Pancreas (tissue), 10 donors: ENCODE measurements at regions not wholly inside any gene's neighbourhood (a gene's known extent, or its start where the extent isn't known, plus 50 kb on each side); places are given as distances from the start of the nearest gene placed in this dataset.
A peak's percentile ranks its signal among the peaks of the same experiment; 100 is the strongest.

Experiments
- ATAC-seq, 4 donors: fragments of 200-7000 bp; cut with Tn5 transposase; one replicate each; pipeline versions ENCODE4 v1.8.0 to v1.9.1; 2020; ENCODE audit warnings: mild to moderate bottlenecking in 4 of 4, moderate library complexity in 4 of 4
- DNase-seq, 6 donors: peaks; one replicate each; pipeline ENCODE4 v3.0.0-alpha.2; 2020
- FAIRE-seq: peaks from 2 replicates; lab custom pipeline; 2012; peaks lifted over from hg19 to GRCh38; lab: Jason Lieb, UNC
- H3K27ac ChIP-seq, 4 donors: fragments of 200-600 bp; sonication (generic); 1 replicate in 3 of 4; 2 replicates in 1 of 4; pipeline versions ENCODE4 v1.5.0 to v1.8.0; 2020
- H3K27me3 ChIP-seq, 4 donors: fragments of 200-600 bp; one replicate each; pipeline ENCODE4 v1.8.0; 2021
- H3K36me3 ChIP-seq, 3 donors: fragments of 200-600 bp; sonication (generic) in 1 of 3; one replicate each; pipeline versions ENCODE4 v1.5.0 to v1.8.0; 2020 to 2021
- H3K4me1 ChIP-seq, 3 donors: fragments of 200-600 bp; one replicate each; pipeline ENCODE4 v1.8.0; 2021
- H3K4me3 ChIP-seq, 4 donors: fragments of 200-600 bp; sonication (generic) in 2 of 4; one replicate each; pipeline versions ENCODE4 v1.5.0 to v1.8.0; 2020 to 2021
- H3K9me3 ChIP-seq, 4 donors: fragments of 200-600 bp; one replicate each; pipeline ENCODE4 v1.8.0; 2021
- CTCF ChIP-seq, 4 donors: fragments of 200-600 bp; sonication (generic) in 3 of 4; IDR thresholded peaks; one replicate each; pipeline versions ENCODE4 v1.5.0 to v1.8.0; 2021; ENCODE audit warnings: antibody characterized with exemption in 4 of 4
- WGBS, 2 donors: extraction: QIAGEN DNeasy Blood & Tissue Kit; methylation state at CpG; one replicate each; pipeline ENCODE4 v1.1.7; 2013; 5-methylcytosine and 5-hydroxymethylcytosine counted together
- intact Hi-C, 3 donors: fragments of 100-400 bp; cut with DNase I; formaldehyde crosslinking; loops; one replicate each; pipeline versions ENCODE4 v1.11.1 to v1.14.2; 2022
- donor health status: healthy with polysubstance abuse.
- donor health status: DM: no; HTN: no; CAD: no; lungs with moderate emphysema.
- donor health status: DM: no; HTN: no; CAD: no.
- donor health status: control.
- donor health status: control.
- donor health status: Bipolar disorder and iron deficiency.
- donor health status: DM: yes; HTN: yes; CAD: no.
- donor health status: DM: no; HTN: no; CAD: no.
- donor health status: DM: no; HTN: no; CAD: no.
- donor health status: DM: yes; HTN: yes; CAD: no.

GRCh38 chr1:55369474-55369873 is 154.3 kb upstream of the USP24 start:
- no peak for DNase-seq
- intact Hi-C loops = no loop called here
- no peaks in the 10 kb centered on the region for H3K36me3 ChIP-seq
- H3K4me1 ChIP-seq = no peaks in the 10 kb centered on the region
- 72 to 79% methylated on average over 6 of the region's 6 CpGs for WGBS, 2 donors
- H3K27ac ChIP-seq = no peak overlapping the region
- no peak for FAIRE-seq
- no peak for TF ChIP-seq CTCF (IDR thresholded peaks at IDR 0.05)
- no peak overlapping the region for H3K4me3 ChIP-seq
- ATAC-seq = no peak
- no peaks in the 10 kb centered on the region for H3K9me3 ChIP-seq
- H3K27me3 ChIP-seq = no peaks in the 10 kb centered on the region

GRCh38 chr1:55368698-55369097 is 153.5 kb upstream of the USP24 start:
- no peaks in the 10 kb centered on the region for H3K36me3 ChIP-seq
- no peak for FAIRE-seq
- H3K4me1 ChIP-seq = no peaks in the 10 kb centered on the region
- no peak for DNase-seq
- no peak for ATAC-seq
- no peak overlapping the region for H3K4me3 ChIP-seq
- H3K27me3 ChIP-seq = no peaks in the 10 kb centered on the region
- H3K27ac ChIP-seq = no peak overlapping the region
- H3K9me3 ChIP-seq = no peaks in the 10 kb centered on the region
- 41 to 63% methylated on average over 3 of the region's 3 CpGs for WGBS, 2 donors
- intact Hi-C loops = no loop called here
- TF ChIP-seq CTCF (IDR thresholded peaks at IDR 0.05) = no peak

DNA sequence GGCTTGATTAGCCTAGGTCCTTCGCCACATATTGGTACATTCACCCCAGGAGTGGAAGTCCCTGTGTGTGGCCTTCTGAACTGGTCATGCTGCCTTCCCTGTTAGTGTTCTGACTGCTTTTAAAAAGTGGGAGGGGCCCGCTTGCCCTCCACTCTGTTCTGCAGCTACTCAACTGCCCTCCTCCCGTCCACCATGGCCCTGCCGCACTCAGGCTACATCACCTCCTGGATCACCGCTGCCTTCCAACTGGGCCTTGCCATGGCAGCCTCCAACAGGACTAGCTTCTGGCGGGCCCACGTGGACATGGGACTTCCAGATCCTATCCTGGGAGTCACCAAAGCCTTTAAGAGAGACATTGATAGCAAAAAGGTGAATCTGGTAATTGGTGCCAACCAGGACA is 152.1 kb upstream of the USP24 start:
- no peak for TF ChIP-seq CTCF (IDR thresholded peaks at IDR 0.05)
- ATAC-seq = no peak
- intact Hi-C loops = no loop called here
- Histone ChIP-seq H3K4me3 (no peak overlapping the region), H3K4me1 (no peaks in the 10 kb centered on the region), H3K36me3 (no peaks in the 10 kb centered on the region), H3K27me3 (no peaks in the 10 kb centered on the region), H3K9me3 (no peaks in the 10 kb centered on the region), H3K27ac (no peak overlapping the region)
- 81 to 86% methylated on average over 7 of the region's 7 CpGs for WGBS, 2 donors
- no peak for DNase-seq
- no peak for FAIRE-seq

DNA sequence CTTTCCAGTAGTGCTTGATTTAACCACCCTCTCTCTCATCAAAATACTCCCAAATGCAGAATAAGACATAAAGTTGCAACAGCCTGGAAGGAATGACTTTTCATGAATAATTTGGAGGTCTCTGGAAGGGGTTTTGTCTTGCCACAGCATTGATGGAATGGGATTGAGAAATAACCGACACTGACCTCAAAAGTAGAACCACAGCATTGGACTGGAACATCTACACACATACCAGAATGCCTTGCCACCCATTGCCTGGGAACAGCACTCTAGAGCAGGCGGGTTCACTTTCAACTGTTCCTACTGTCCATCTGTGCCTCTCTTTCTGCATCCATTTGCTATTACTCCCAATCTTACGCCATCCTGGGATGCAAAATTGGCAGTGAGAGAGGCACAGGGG is 149.1 kb upstream of the USP24 start:
- intact Hi-C loops = no loop called here
- H3K4me1 ChIP-seq = no peaks in the 10 kb centered on the region
- no peaks in the 10 kb centered on the region for H3K36me3 ChIP-seq
- no peak for TF ChIP-seq CTCF (IDR thresholded peaks at IDR 0.05)
- no peaks in the 10 kb centered on the region for H3K27me3 ChIP-seq
- WGBS, 2 donors = 83 to 94% methylated on average over 3 of the region's 3 CpGs
- H3K9me3 ChIP-seq = no peaks in the 10 kb centered on the region
- no peak overlapping the region for H3K27ac ChIP-seq
- ATAC-seq (no peak), FAIRE-seq (no peak), DNase-seq (no peak)
- H3K4me3 ChIP-seq = no peak overlapping the region

DNA sequence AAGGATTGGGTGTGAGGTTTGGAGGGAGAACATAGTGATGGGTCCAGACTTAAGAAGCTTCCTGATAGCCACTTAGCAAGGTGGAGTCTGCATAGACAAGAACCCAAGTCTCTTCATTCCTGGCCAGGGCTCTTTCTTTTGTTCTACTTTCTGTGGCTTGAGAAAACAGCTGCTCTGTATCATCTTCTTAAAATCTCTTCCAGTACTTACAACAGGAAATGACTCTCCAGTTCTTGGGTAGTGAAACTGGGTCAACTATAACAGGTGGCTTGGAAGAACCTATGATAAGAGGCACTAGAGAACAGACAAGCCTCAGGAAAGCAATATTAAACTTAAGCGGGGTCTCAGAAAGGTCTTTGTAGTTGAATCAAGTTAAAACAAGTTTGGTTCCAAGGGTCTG is 148.1 kb upstream of the USP24 start:
- Histone ChIP-seq H3K9me3 (no peaks in the 10 kb centered on the region), H3K4me3 (no peak overlapping the region), H3K27me3 (no peaks in the 10 kb centered on the region), H3K4me1 (no peaks in the 10 kb centered on the region), H3K27ac (no peak overlapping the region), H3K36me3 (no peaks in the 10 kb centered on the region)
- DNase-seq (no peak), FAIRE-seq (no peak), ATAC-seq (peak in 1 of 4 donors; percentile 47)
- 84% methylated on average over 1 of the region's 1 CpG for WGBS, 2 donors
- intact Hi-C loops = no loop called here
- no peak for TF ChIP-seq CTCF (IDR thresholded peaks at IDR 0.05)
